Gastroesophageal sphincter (tissue), 3 donors: ENCODE measurements at regions not wholly inside any gene's neighbourhood (a gene's known extent, or its start where the extent isn't known, plus 50 kb on each side); places are given as distances from the start of the nearest gene placed in this dataset.

Source experiments
- POLR2A ChIP-seq, 2 donors: fragments of 450-650 bp; IDR thresholded peaks; one replicate each; pipeline ENCODE4 v1.6.1; 2017; ENCODE audit warnings: antibody characterized with exemption in 2 of 2, mild to moderate bottlenecking in 2 of 2, moderate library complexity in 1 of 2
- POLR2AphosphoS5 ChIP-seq: sonication (generic); formaldehyde crosslinking; IDR thresholded peaks from one replicate; pipeline ENCODE4 v1.6.1; 2017; ENCODE audit warnings: antibody characterized with exemption
- TF ChIP-seq, protein P1 (sequence below), 4 experiments: fragments of 200-600 bp in 2 of 4; fragments of 450-650 bp in 2 of 4; sonication (generic) in 1 of 4; IDR thresholded peaks; one replicate each; pipeline ENCODE4 v1.5.1; 2017 to 2019; ENCODE audit warnings: antibody characterized with exemption in 4 of 4, mild to moderate bottlenecking in 2 of 4, moderate library complexity in 2 of 4

DNA sequence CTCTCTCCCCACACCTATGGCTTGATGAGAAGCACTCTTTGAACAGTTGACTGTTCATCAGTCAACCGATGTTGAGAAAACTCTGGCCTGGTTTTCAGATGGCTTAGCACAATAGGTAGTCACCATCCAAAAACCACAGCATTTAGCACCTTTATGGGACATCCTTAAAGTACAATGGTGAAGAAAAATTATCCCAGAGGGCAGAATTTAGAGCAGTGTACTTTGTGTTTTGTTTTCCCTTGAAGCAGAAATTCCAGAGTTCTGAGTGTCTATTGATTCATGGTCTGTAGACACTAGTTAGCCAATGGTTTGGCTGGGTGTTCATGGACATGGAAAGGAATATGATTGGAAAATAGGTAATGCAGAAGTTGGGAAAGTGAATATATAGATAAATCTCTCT, 487.0 kb downstream of the PDHA2 start:
- TF ChIP-seq, protein P1, sequence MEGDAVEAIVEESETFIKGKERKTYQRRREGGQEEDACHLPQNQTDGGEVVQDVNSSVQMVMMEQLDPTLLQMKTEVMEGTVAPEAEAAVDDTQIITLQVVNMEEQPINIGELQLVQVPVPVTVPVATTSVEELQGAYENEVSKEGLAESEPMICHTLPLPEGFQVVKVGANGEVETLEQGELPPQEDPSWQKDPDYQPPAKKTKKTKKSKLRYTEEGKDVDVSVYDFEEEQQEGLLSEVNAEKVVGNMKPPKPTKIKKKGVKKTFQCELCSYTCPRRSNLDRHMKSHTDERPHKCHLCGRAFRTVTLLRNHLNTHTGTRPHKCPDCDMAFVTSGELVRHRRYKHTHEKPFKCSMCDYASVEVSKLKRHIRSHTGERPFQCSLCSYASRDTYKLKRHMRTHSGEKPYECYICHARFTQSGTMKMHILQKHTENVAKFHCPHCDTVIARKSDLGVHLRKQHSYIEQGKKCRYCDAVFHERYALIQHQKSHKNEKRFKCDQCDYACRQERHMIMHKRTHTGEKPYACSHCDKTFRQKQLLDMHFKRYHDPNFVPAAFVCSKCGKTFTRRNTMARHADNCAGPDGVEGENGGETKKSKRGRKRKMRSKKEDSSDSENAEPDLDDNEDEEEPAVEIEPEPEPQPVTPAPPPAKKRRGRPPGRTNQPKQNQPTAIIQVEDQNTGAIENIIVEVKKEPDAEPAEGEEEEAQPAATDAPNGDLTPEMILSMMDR (IDR thresholded peaks at IDR 0.05) = no peak
- TF ChIP-seq POLR2A (IDR thresholded peaks at IDR 0.05) (no peak), POLR2AphosphoS5 (no peak)
